Adrenal gland (tissue), 5 donors: ENCODE measurements at regions not wholly inside any gene's neighbourhood (a gene's known extent, or its start where the extent isn't known, plus 50 kb on each side); places are given as distances from the start of the nearest gene placed in this dataset.

Source experiments
- CTCF ChIP-seq, 6 experiments: fragments of 450-650 bp in 4 of 6; fragments of 200-600 bp in 2 of 6; sonication (generic) in 1 of 6; IDR thresholded peaks; 1 replicate in 5 of 6; 2 replicates in 1 of 6; pipeline versions ENCODE4 v1.5.1 to v1.8.0; 2016 to 2021; ENCODE audit warnings: antibody characterized with exemption in 6 of 6, mild to moderate bottlenecking in 2 of 6, moderate library complexity in 1 of 6
- POLR2A ChIP-seq, 2 donors: fragments of 450-650 bp; IDR thresholded peaks; one replicate each; pipeline ENCODE4 v1.6.1; 2017; ENCODE audit warnings: antibody characterized with exemption in 2 of 2, mild to moderate bottlenecking in 2 of 2, moderate library complexity in 1 of 2
- donor health status: DM: no; HTN: no; CAD: no.

- TF ChIP-seq POLR2A (IDR thresholded peaks at IDR 0.05) (no peak), CTCF (IDR thresholded peaks at IDR 0.05) (no peak)
These were observed 229.9 kb upstream of the MAGI2 start for GRCh38 chr7:79683185-79683890.
